ENCODE measurements at regions not wholly inside any gene's neighbourhood (a gene's known extent, or its start where the extent isn't known, plus 50 kb on each side); places are given as distances from the start of the nearest gene placed in this dataset.

- no peak for DNase-seq (ENCODE audit: low read depth)
- TF ChIP-seq CTCF (IDR thresholded peaks at IDR 0.05; ENCODE audit: control insufficient read depth, extremely low read depth, insufficient read depth), result no peak
- no peak overlapping the region for H3K4me3 ChIP-seq (ENCODE audit: low read depth, low read length)
Measured at GRCh38 chr12:118821386-118821925, 159.9 kb upstream of the SRRM4 start.

- DNase-seq (ENCODE audit: low read depth), result no peak
- H3K4me3 ChIP-seq (ENCODE audit: low read depth, low read length), result no peak overlapping the region
- no peak for TF ChIP-seq CTCF (IDR thresholded peaks at IDR 0.05; ENCODE audit: control insufficient read depth, extremely low read depth, insufficient read depth)
Measured at GRCh38 chr12:118822512-118822911, 158.8 kb upstream of the SRRM4 start.

GRCh38 chr12:118827047-118827446, 154.3 kb upstream of the SRRM4 start:
- no peak for DNase-seq (ENCODE audit: low read depth)
- TF ChIP-seq CTCF (IDR thresholded peaks at IDR 0.05; ENCODE audit: control insufficient read depth, extremely low read depth, insufficient read depth), result no peak

GRCh38 chr12:118827606-118828005, 153.7 kb upstream of the SRRM4 start:
- DNase-seq (ENCODE audit: low read depth), result no peak
- H3K4me3 ChIP-seq (ENCODE audit: low read depth, low read length), result no peak overlapping the region
- no peak for TF ChIP-seq CTCF (IDR thresholded peaks at IDR 0.05; ENCODE audit: control insufficient read depth, extremely low read depth, insufficient read depth)

More at GRCh38 chr12:118827047-118827446, 154.3 kb upstream of the SRRM4 start:
- H3K4me3 ChIP-seq (ENCODE audit: low read depth, low read length), result no peak overlapping the region

- no peak for DNase-seq (ENCODE audit: low read depth)
- no peak overlapping the region for H3K4me3 ChIP-seq (ENCODE audit: low read depth, low read length)
- TF ChIP-seq CTCF (IDR thresholded peaks at IDR 0.05; ENCODE audit: control insufficient read depth, extremely low read depth, insufficient read depth), result no peak
Measured at GRCh38 chr12:118830296-118830695, 151.0 kb upstream of the SRRM4 start.

- no peak overlapping the region for H3K4me3 ChIP-seq (ENCODE audit: low read depth, low read length)
- no peak for TF ChIP-seq CTCF (IDR thresholded peaks at IDR 0.05; ENCODE audit: control insufficient read depth, extremely low read depth, insufficient read depth)
- DNase-seq (ENCODE audit: low read depth), result no peak
Measured at GRCh38 chr12:118835926-118836325, 145.4 kb upstream of the SRRM4 start.

- no peak overlapping the region for H3K4me3 ChIP-seq (ENCODE audit: low read depth, low read length)
- no peak for DNase-seq (ENCODE audit: low read depth)
- peak; percentile 52 for TF ChIP-seq CTCF (IDR thresholded peaks at IDR 0.05; ENCODE audit: control insufficient read depth, extremely low read depth, insufficient read depth)
Measured at GRCh38 chr12:118840399-118840798, 140.9 kb upstream of the SRRM4 start.
